SIG-M5 treated with dmso at 0.1 percent for 504 hours (cell line): ENCODE measurements at regions not wholly inside any gene's neighbourhood (a gene's known extent, or its start where the extent isn't known, plus 50 kb on each side); places are given as distances from the start of the nearest gene placed in this dataset.

Source experiments
- DNase-seq: peaks from one replicate; lab custom pipeline; 2025; ENCODE audit not compliant: unreplicated experiment; lab: John Stamatoyannopoulos, UW

GRCh38 chr5:145510769-145511168 lies 324.4 kb downstream of the PRELID2 start:
- DNase-seq: no peak

- DNase-seq: no peak
Observed at GRCh38 chr5:145510324-145510723, 324.8 kb downstream of the PRELID2 start.

GRCh38 chr5:145509336-145510136 lies 325.6 kb downstream of the PRELID2 start:
- no peak for DNase-seq

GRCh38 chr5:145506185-145506850 lies 328.8 kb downstream of the PRELID2 start:
- DNase-seq: no peak

GRCh38 chr5:145502906-145503305 lies 332.2 kb downstream of the PRELID2 start:
- no peak for DNase-seq

GRCh38 chr5:145500710-145501109 lies 334.4 kb downstream of the PRELID2 start:
- DNase-seq: no peak

GRCh38 chr5:145499483-145499882 lies 335.7 kb downstream of the PRELID2 start:
- DNase-seq: no peak

- DNase-seq: no peak
Observed at GRCh38 chr5:145497052-145497451, 338.1 kb downstream of the PRELID2 start.

- no peak for DNase-seq
Observed at GRCh38 chr5:145495741-145496140, 339.4 kb downstream of the PRELID2 start.

- DNase-seq: no peak
Observed at GRCh38 chr5:145495196-145495595, 339.9 kb downstream of the PRELID2 start.

- no peak for DNase-seq
Observed at GRCh38 chr5:145493435-145493834, 341.7 kb downstream of the PRELID2 start.

- DNase-seq: no peak
Observed at GRCh38 chr5:145489516-145489915, 345.6 kb downstream of the PRELID2 start.

GRCh38 chr5:145484158-145484557 lies 351.0 kb downstream of the PRELID2 start:
- DNase-seq: no peak

- DNase-seq: no peak
Observed at GRCh38 chr5:145483212-145483611, 351.9 kb downstream of the PRELID2 start.

GRCh38 chr5:145479857-145480256 lies 355.3 kb downstream of the PRELID2 start:
- no peak for DNase-seq

- DNase-seq: no peak
Observed at GRCh38 chr5:145479271-145479670, 355.9 kb downstream of the PRELID2 start.

GRCh38 chr5:145478651-145479050 lies 356.5 kb downstream of the PRELID2 start:
- no peak for DNase-seq

- DNase-seq: no peak
Observed at GRCh38 chr5:145473042-145473642, 362.0 kb downstream of the PRELID2 start.

- no peak for DNase-seq
Observed at GRCh38 chr5:145471831-145472612, 363.1 kb downstream of the PRELID2 start.

GRCh38 chr5:145471026-145471425 lies 364.1 kb downstream of the PRELID2 start:
- no peak for DNase-seq

GRCh38 chr5:145470396-145470979 lies 364.7 kb downstream of the PRELID2 start:
- no peak for DNase-seq
